ENCODE measurements at regions not wholly inside any gene's neighbourhood (a gene's known extent, or its start where the extent isn't known, plus 50 kb on each side); places are given as distances from the start of the nearest gene placed in this dataset.

DNA sequence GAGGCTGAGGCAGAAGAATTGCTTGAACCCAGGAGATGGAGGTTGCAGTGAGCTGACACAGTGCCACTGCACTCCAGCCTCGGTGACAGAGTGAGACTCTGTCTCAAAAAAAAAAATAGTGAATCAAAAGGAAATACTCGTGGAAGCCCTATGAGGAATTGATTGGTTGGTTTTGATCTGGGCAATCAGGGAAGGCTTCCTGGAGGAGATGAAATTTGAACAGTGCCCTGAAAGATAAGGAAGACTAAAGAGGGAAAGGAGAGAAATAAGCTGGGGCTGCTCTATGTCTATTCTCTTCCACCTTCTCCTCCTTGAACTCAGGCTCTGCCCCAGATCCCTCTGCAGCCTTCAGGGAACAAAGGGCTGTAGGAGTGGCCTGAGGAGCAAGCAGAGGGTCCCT, 54.1 kb downstream of the IRF2BPL start:
- no peak for DNase-seq (ENCODE audit: low read depth, low spot score)

DNA sequence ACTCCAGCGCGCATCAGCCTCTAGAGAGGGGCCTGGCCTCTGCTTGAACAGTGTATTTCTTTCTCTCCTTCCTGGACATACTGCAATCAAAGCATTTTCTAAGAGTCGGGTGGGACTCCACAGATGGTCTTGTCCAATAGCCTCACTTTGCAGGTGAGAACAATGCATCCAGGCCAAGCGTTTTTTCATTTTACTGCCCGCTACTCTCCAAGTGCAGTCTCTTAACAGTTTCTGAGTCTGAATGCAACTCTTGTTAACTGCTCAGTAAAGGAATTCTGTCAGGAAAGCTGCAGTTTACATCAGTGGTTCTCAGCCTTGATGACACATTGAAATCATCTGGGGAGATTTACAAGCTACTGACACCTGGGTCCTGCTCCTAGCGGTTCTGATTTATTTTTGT, 57.0 kb downstream of the IRF2BPL start:
- DNase-seq (ENCODE audit: low read depth, low spot score), result no peak

DNA sequence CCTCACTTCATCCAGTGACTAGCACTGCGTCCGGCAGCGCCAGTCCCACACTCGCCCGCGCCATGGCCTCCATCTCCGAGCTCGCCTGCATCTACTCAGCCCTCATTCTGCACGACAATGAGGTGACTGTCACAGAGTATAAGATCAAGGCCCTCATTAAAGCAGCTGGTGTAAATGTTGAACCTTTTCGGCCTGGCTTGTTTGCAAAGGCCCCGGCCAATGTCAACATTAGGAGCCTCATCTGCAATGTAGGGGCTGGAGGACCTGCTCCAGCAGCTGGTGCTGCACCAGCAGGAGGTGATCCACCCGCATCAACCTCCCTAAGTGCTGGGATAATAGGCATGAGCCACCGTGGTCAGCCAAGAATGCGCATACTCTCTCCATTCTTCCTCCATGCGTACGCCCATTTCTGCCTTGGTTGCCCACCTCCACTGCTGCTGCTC, 59.9 kb downstream of the IRF2BPL start:
- DNase-seq (ENCODE audit: low read depth, low spot score), result no peak

DNA sequence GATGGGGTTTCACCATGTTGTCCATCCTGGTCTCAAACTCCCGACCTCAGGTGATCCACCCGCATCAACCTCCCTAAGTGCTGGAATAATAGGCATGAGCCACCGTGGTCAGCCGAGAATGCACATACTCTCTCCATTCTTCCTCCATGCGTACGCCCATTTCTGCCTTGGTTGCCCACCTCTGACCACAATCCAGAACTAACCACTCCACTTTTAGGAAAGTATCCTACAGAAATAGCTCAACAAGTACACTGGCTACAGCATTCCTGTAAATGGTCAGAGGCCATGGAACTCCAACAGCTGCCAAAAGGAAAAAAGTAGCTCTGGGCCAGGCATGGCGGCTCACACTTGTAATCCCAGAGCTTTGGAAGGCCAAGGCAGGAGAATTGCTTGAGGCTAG, 60.7 kb downstream of the IRF2BPL start:
- no peak for DNase-seq (ENCODE audit: low read depth, low spot score)

DNA sequence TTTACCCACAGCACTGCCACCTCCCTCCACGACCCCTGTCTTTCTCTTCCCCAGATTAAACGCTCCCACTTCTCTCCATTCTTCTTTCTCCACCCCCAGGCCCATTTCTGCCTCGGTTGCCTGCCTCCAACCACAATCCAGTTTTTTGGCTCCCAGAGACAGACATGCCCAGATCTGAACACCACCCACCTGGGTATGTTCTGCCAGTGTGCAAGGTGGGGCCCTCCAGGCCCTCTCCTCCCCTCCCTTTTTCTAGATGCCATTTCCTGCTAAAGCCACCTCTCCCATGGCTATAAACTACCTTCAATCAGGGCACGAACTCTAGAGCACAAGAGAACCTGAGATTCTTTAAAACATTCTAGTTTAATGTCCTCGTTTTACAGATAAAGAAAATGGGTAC, 63.3 kb downstream of the IRF2BPL start:
- no peak for DNase-seq (ENCODE audit: low read depth, low spot score)

DNA sequence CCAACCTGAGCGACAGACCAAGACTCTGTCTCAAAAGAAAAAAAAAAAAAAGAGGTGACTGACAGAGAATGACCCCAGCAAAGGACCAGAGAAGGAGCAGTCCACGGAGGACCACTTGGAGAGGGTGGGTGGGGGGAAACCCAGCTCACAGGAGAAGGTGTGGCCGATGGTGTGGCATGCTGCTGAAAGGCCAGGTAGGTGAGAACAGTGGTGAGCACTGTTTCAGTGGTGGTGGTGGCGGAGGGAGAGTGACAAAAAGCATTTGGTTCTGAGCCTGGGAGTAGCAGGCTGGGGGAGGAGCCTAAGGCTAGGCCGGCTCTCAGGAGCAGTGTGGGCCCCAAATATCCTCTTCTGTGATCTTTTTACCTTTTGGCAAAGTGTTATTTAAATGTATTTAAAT, 63.8 kb downstream of the IRF2BPL start:
- no peak for DNase-seq (ENCODE audit: low read depth, low spot score)

DNA sequence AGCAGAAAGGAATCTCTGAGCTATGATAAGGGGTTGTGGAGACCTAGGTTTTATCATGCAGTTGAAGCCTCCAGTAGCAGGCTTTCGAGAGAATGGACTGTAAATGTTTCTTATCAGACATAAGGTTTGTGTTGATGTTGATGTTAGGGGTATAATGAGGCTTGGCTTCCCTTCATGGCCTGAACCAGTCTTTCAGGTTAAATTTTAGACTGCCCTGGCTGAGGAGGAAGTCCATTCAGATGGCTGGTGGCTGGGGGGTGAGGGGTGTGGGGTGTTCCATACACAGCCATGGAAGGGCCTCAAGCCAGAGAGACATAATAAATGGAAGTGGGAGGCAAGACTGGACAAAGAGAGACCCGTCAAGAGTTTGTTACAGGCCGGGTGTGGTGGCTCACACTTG, 65.1 kb downstream of the IRF2BPL start:
- DNase-seq (ENCODE audit: low read depth, low spot score), result no peak

DNA sequence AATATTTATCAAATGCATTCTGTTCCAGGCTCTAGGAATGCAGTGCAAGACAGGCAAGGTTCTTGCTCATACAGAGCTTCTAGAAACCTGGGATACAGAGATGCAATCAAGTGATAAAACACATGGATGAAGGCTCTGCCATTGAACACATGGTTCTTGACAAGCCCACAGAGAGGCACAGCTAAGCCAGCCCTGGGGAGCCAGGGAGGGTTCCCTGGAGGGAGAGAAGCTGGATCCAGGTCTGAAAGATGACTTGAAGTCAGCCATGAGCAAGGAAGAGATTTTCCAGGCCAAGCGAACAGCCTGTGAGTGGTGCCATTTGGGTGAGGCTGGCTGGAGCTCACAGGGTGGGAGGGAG, 66.2 kb downstream of the IRF2BPL start:
- DNase-seq (ENCODE audit: low read depth, low spot score), result no peak

DNA sequence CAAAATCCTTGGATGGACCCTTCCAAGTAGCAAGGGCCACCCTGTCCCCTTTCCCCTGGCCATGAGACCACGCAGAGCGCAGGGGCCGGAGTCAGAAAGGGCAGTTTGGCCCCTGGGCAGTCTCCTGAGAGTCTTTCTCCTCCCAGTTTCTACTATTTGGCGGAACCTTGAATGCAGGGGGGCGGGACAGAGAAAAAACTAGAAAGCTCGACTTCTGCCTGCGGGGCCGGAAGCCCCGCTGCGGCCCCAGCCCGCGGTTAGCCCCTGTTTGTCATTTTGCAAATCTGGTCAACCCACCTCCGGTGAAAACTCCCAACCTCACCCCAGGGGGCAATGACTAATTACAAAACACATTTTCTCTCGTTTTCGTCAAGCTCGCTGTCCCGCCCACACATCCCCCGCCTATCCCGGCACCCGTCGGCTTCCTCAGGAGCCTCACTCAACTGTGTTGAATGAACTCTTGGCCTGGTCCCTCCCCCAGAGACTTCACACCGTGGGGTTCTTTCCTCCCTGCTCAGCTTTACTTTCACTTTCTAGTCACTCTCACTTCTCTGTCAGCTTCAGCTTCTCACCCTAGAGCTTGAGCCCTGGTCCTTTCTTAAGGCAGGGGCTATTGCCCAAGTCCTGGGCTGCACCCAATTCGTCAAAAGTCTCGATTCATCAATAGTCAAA, 66.7 kb downstream of the IRF2BPL start:
- DNase-seq (ENCODE audit: low read depth, low spot score), result peak; percentile 88

DNA sequence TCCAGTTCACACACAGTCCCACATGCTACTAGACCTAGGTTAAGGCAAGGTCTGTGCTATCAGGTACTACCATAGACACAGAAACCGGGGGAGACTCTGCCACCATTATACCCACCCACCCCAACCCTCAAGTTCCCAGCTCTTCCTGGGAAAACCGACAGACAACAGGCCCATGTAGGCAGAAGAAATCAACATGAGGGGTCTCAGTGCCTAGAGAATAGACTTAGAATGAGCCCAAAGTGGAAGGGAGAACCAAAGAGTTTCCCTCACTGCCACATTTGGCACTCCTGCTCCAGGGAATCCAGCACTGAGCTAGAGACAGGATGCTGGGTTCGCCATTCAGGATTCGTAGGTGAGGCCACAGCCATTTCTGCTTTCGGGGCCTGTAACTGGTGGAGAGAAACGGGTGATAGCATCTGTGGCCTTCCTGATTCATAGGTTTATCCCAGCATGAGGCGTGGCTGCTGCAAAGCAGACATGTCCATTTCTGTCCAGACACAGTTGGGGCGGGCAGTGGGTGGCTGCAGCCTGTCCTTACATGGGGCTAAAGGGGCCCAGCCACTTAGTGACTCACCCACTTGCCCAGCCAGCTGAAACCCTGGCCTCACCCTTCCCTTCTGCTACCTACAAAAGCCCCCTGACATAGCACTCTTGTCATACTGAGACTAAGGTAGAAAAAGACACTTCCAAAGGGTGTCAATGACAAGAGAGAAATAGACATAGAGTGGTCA, 69.4 kb downstream of the IRF2BPL start:
- no peak for DNase-seq (ENCODE audit: low read depth, low spot score)

DNA sequence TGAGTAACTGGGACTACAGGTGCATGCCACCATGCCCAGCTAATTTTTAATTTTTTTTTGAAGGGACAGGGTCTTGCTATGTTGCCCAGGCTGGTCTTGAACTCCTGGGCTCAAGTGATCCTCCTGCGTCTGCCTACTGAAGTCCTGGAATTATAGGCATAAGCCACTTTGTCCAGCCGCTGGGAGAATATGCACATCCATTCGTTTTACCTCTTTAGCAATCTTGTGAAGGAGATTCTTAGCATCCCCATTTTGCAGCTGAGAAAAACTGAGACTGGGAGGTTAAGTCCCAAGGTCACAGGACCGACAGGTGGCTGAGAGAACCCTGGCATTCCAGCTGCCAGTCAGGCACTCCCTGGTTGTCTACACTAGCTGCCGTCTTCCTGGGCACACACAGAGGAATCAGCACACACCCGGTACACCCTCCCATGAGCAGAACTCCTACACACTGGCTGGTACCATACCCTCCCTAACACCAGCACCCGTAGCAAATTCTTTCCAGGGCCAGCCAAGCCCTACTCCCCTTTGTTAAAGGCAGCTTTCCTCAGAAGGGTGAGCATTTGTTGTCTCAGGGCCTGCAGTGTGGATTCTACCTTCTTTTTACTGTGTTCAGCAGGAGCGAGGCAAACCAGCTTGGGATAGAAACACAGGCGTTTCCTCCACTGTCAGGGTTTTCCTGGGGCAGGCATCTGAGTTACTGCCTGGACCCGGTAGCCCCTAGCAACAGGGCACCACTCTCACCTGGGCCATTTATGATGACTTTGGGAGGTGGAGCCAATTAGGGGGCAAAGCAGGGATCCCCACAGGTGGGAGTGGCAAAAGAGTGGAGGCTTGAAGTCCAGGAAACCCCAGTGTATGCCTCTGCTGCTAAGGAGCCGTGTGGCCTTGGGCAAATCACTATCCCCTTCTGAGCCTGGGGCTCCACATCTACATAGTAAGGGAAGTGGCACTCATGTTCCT, 70.2 kb downstream of the IRF2BPL start:
- no peak for DNase-seq (ENCODE audit: low read depth, low spot score)

DNA sequence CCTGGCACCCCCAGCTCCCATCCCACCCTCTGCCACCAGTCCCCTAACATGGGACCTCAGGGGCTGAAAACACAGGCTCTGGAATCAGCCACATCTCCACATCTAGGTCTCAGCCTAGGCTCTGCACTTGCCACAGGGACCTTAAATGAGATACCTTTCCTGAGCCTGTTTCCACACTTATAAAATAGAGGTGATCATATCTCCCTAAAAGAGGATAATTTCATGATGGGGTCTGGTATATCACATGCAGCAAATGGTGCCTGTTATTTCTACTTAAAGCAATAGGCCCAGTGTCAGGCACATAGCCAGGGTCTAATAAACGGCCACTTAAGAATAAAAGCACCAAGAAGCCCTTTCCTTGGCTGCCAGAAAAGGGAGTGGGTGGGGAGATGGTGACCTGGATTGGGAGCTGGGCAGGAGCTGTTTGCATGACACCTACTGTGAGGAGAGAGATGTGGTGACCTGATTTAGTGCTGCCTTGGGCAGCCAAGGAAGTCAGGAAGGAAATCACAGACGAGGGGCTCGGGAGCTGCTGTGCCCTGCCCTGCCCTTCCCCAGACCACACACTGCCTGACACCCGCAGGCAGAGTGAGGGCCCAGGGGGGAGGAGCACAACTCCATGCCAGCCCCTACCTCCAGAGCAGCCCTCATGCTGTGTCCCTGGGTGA, 71.2 kb downstream of the IRF2BPL start:
- DNase-seq (ENCODE audit: low read depth, low spot score), result no peak

DNA sequence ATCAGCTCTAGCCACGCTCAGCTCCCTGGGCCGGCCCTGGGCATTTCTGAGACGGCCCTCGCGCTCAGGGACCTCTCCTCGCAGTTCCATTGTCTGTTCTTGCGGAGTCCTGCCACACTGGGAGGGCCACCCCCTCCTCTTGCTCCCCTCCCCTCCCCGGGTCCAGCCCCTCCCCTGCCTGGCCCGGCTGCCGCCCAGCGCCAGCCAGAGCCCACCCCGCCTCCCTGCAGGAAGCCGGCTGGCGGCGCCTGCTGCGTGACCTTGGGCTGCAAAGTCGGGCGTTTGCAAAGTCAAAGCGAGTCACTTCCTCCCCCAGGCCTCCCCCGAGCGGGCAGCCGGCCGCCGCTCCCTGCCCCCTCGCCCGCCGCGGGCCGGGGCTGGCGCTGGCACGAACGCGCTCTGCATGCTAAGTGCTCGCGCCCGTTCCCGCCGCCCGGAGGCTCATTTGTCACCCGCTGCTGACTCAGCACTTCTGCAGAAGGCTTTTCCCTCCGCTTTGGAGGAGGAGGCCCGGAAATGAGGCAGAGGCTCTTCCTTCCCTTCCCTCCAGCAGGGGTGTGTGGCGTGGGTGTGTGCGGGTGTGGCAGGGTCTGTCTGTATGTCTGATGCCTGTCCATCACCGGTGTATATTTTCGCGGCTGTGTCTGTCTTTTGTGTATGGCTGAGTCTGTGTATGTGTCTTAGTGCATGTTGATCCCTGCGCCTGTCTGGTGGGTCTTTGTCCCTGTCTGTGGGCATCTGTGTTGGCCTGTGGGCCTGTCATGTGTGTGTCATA, 72.0 kb downstream of the IRF2BPL start:
- DNase-seq (ENCODE audit: low read depth, low spot score), result peak; percentile 64

DNA sequence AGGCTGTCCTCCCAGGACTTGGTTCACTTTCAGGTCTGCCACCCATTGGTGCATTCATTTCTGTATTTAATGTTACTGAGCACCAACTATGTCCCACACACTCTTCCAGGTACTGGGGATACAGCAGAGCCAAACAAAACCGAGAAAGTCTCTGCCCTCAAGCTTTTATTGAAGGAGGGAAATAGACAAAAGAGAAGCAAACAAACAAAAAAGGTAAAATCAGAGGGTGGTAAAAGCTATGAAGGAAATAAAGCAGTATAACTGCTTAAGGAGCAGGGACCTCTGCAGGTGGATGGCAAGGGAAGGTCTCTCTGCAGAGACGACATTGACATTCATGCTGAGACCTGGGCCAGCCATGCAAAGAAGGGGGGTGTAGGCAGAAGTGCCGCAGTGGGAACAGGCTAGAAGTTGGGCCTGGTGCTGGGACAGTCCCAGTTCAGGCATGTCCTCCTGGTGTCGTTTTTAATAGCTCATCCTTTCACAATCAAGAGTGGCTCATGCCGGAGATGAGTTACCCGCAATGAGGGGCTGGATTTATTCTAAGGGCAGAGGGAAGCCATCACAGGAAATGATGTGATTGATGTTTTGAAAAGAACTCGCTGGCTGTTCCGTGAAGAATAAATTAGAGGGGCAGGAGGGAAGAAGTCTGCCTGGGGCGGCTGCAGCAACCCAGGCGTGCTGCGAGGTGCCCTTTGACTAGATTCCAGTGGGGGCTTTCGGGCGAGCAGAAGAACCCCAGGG, 72.8 kb downstream of the IRF2BPL start:
- DNase-seq (ENCODE audit: low read depth, low spot score), result no peak

DNA sequence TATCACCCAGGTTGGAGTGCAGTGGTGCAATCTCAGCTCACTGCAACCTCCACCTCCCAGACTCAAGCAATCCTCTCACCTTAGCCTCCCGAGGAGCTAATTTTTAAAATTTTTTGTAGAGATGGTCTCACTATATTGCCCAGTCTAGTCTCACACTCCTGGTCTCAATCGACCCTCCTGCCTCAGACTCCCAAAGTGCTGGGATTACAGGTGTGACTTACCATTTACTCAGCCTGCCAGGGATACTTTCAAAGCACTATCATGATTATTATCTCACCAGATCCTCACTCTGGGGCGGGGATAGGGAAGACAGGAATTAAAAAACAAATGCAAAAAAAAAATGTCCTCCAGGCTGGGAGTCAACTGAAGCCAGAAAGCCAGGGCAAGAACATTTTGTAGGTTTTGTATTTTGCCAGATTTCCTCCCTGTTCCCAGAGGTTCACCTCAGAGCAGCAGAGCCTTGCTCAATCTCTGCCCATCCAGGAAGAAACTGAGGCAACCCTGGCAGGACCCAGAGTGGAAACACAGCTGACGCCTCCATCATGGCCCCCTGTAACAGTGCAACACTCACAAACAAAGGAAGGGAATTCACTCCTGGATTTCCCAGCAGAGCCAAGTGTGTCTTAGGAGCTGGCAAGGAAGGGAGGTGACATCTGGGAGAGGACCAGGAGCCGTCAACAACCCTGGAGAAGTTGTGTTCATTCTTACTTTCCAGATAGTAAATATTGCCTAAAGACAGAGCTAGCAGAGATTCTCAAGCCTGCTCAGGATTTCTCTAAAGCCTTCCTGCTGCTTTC, 73.9 kb downstream of the IRF2BPL start:
- no peak for DNase-seq (ENCODE audit: low read depth, low spot score)

DNA sequence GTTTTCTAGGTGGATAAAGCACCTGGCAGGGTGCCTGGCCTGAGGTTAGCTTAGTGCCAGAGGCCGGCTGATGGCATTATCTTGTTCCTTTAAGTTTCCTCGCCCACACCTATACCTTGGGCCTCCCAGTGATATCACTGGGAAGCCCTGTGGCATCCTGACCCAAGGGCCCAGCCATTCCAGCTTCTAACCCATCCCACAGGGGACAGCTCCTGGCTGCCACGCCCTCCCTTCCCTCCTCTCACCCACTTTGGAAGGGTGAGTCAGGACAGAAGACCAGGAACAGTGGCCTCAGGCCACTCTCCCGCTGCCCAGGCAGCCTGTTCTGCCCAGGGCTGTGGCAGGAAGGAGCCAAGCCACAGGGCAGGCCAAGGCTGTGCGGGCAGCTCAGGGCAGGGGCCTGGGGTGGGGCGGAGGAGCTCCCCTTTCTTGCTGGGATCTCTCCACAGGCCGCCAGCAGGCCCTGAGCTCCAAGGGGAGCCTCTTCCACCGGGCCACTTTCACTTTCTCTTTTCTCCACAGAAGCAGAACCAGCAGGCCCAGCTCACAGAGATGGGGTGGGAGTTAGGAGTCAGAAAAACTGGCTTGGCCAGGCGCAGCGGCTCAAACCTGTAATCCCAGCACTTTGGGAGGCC, 75.1 kb downstream of the IRF2BPL start:
- no peak for DNase-seq (ENCODE audit: low read depth, low spot score)

DNA sequence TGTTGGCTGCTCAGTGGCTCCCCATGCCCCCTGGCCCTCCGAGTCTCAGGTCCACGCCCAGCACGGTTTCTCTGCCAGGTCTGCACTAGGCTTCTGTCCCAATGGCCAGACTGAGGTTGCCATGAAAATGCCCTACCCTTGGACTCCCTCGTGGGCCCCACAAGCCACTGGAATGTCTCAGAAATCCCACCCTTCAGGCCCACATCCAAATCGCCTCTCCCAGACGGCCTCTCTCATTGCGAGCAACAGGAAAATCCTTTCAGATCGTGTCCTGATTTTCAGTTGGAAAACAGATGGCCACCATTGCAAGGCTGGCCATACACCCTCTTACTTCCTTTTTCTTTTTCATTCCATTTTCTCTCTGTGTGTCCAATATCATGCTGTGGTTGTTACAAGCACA, 77.3 kb downstream of the IRF2BPL start:
- no peak for DNase-seq (ENCODE audit: low read depth, low spot score)

DNA sequence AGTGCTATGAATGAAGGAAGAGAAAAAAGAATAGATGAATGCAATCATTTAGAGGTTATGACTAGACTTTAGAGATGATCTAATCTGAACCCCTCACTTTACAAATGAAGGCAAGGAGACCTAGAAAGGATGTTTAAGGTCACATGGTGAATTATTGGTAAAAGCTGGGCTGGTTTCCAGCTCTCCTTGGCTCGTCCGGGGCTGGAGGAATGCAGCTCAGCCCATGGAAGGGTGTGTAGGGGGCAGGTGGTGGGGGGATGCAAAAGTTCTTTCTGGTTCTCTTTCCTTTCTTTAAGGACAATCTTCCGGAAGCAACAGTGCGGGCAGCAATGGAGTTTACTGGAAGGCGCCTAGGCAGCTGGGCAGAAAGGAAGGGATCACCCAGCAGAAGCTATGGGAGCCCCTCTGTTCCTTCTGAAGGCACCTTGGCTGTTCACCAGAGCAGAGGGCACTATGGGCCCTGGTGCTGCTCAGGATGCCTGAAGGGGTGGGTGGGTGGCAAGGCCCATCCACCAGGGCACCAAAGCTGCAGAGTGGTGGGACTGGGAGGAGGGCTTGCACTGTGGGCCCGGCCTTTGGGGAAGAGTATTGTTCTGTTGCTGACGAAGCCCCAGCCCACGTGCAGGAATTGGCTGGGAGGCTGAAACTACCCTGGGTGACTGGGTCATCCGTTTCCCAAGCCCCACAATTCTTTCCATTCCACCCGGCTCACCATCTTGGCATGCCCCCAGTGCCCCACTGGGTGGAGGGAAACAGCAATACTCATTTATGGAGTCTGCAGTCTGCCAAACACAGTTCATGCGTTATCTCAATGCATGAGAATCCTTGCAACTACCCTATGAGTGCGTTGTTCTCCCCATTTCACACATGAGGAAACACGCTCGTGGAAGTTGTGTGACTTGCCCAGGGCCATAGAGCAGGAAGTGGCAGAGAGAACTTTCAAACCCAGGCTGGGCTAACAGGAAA, 78.2 kb downstream of the IRF2BPL start:
- no peak for DNase-seq (ENCODE audit: low read depth, low spot score)

All from brain pericyte (primary cell).